ENCODE measurements at regions not wholly inside any gene's neighbourhood (a gene's known extent, or its start where the extent isn't known, plus 50 kb on each side); places are given as distances from the start of the nearest gene placed in this dataset.

- H2BK5ac ChIP-seq (ENCODE audit: insufficient read length, low read length): no peak overlapping the region
- no peak overlapping the region for H2BK12ac ChIP-seq (ENCODE audit: insufficient read length, low read depth, low read length)
- no peaks in the 10 kb centered on the region for H3K27me3 ChIP-seq (ENCODE audit: insufficient read depth, low read length)
- Mint-ChIP-seq H3K9me3 (peaks cover 4 to 6% of the 10 kb centered on the region in 2 experiments; a peak in 4 of 5 replicates), H3K27me3 (ENCODE audit: low read depth) (peaks cover 2% of the 10 kb centered on the region; the same call in 1 of the 2 replicates), H3K4me1 (peaks cover 0 to 11% of the 10 kb centered on the region in 2 experiments; a peak in 3 of 4 replicates), H3K27ac (no peak overlapping the region), H3K36me3 (ENCODE audit: insufficient read depth in 1 of 3, low read depth in 3 of 3) (no peaks in the 10 kb centered on the region), H3K4me3 (no peak overlapping the region)
- no peak for DNase-seq
- H3K56ac ChIP-seq (ENCODE audit: insufficient read length, low read depth, low read length): no peak overlapping the region
- H3K9ac ChIP-seq (ENCODE audit: extremely low read depth, insufficient read length, low read length): no peak overlapping the region
- H3K18ac ChIP-seq (ENCODE audit: insufficient read length, low read depth, low read length): no peak overlapping the region
- H3K79me1 ChIP-seq (ENCODE audit: insufficient read depth, low read depth, low read length, poor library complexity, severe bottlenecking): no peaks in the 10 kb centered on the region
- no CpG with 5 or more reads among the region's 1 CpG for WGBS (ENCODE audit: extremely low coverage, insufficient read length, low lambda C conversion rate)
- no peaks in the 10 kb centered on the region for H3K9me3 ChIP-seq (ENCODE audit: control insufficient read depth, low read depth, low read length)
- no peak overlapping the region for H3K27ac ChIP-seq (ENCODE audit: insufficient read length, low read depth, low read length)
- TF ChIP-seq, protein P1, sequence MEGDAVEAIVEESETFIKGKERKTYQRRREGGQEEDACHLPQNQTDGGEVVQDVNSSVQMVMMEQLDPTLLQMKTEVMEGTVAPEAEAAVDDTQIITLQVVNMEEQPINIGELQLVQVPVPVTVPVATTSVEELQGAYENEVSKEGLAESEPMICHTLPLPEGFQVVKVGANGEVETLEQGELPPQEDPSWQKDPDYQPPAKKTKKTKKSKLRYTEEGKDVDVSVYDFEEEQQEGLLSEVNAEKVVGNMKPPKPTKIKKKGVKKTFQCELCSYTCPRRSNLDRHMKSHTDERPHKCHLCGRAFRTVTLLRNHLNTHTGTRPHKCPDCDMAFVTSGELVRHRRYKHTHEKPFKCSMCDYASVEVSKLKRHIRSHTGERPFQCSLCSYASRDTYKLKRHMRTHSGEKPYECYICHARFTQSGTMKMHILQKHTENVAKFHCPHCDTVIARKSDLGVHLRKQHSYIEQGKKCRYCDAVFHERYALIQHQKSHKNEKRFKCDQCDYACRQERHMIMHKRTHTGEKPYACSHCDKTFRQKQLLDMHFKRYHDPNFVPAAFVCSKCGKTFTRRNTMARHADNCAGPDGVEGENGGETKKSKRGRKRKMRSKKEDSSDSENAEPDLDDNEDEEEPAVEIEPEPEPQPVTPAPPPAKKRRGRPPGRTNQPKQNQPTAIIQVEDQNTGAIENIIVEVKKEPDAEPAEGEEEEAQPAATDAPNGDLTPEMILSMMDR (conservative IDR thresholded peaks at IDR 0.05): no peak
- no peak overlapping the region for H3K23ac ChIP-seq (ENCODE audit: insufficient read length, low read depth, low read length)
- H3K23me2 ChIP-seq (ENCODE audit: insufficient read length, low read depth, low read length, poor library complexity, severe bottlenecking): no peaks in the 10 kb centered on the region
- H2AK5ac ChIP-seq (ENCODE audit: insufficient read length, low read length): no peak overlapping the region
- H3K14ac ChIP-seq (ENCODE audit: insufficient read depth, low read length): no peak overlapping the region
- H4K8ac ChIP-seq (replicated peaks; ENCODE audit: insufficient read length, low read depth, low read length): no peak overlapping the region
- no peak overlapping the region for H2BK120ac ChIP-seq (ENCODE audit: low read depth, low read length, poor library complexity, severe bottlenecking)
- H4K5ac ChIP-seq (ENCODE audit: insufficient read length, low read depth, low read length): no peak overlapping the region
- no peak overlapping the region for H3T11ph ChIP-seq (ENCODE audit: low read length)
- no peak overlapping the region for H2BK20ac ChIP-seq (ENCODE audit: low read depth, low read length, poor library complexity, severe bottlenecking)
- no peaks in the 10 kb centered on the region for H4K20me1 ChIP-seq (ENCODE audit: control insufficient read depth, insufficient read depth, insufficient read length)
- no peaks in the 10 kb centered on the region for H3K4me1 ChIP-seq (ENCODE audit: insufficient read depth, low read length)
- H4K91ac ChIP-seq (ENCODE audit: insufficient read length, low read depth, low read length): no peak overlapping the region
- H2AFZ ChIP-seq (ENCODE audit: low read length): no peak overlapping the region
- H2BK15ac ChIP-seq (ENCODE audit: low read depth, low read length): no peak overlapping the region
- H3K4me2 ChIP-seq (ENCODE audit: insufficient read depth, insufficient read length, low read length): no peak overlapping the region
- no peak overlapping the region for H3K4ac ChIP-seq (ENCODE audit: low read depth, low read length)
- no peaks in the 10 kb centered on the region for H3K79me2 ChIP-seq (ENCODE audit: insufficient read depth, low read length)
These were observed 127.9 kb downstream of the SQOR start for GRCh38 chr15:45762726-45763125.

Data from H9 (cell line).